ENCODE measurements at regions not wholly inside any gene's neighbourhood (a gene's known extent, or its start where the extent isn't known, plus 50 kb on each side); places are given as distances from the start of the nearest gene placed in this dataset.

- H3K27me3 ChIP-seq (ENCODE audit: insufficient read depth, low read length, poor library complexity), result no peaks in the 10 kb centered on the region
- no peaks in the 10 kb centered on the region for H3K9me3 ChIP-seq (ENCODE audit: insufficient read depth, low read length, severe bottlenecking)
- H4K20me1 ChIP-seq (ENCODE audit: insufficient read depth, low read length), result no peaks in the 10 kb centered on the region
- no peak for TF ChIP-seq EZH2 (IDR thresholded peaks at IDR 0.05; ENCODE audit: borderline replicate concordance, low read depth, low read length, severe bottlenecking)
- H3K79me2 ChIP-seq (ENCODE audit: insufficient read depth, low read length), result no peaks in the 10 kb centered on the region
- H2AFZ ChIP-seq (ENCODE audit: low read depth, low read length), result no peak overlapping the region
- H3K4me2 ChIP-seq (ENCODE audit: insufficient read depth, low read length), result no peak overlapping the region
- no peaks in the 10 kb centered on the region for H3K36me3 ChIP-seq (ENCODE audit: insufficient read depth, low read length)
- no peak overlapping the region for H3K27ac ChIP-seq (ENCODE audit: low read length)
- no peak for ATAC-seq (ENCODE audit: insufficient read depth, low read depth)
- no peak overlapping the region for H3K4me3 ChIP-seq (ENCODE audit: low read depth in 1 of 2, low read length in 2 of 2)
- H3K9ac ChIP-seq (ENCODE audit: low read depth, low read length), result no peak overlapping the region
- H3K4me1 ChIP-seq (ENCODE audit: insufficient read depth, low read length), result no peaks in the 10 kb centered on the region
- DNase-seq, result no peak
Observed at GRCh38 chr7:9083837-9084236, 650.4 kb downstream of the NXPH1 start.

- no peaks in the 10 kb centered on the region for H4K20me1 ChIP-seq (ENCODE audit: insufficient read depth, low read length)
- no peaks in the 10 kb centered on the region for H3K4me1 ChIP-seq (ENCODE audit: insufficient read depth, low read length)
- no peak overlapping the region for H3K27ac ChIP-seq (ENCODE audit: low read length)
- no peak overlapping the region for H3K9ac ChIP-seq (ENCODE audit: low read depth, low read length)
- no peak overlapping the region for H3K4me3 ChIP-seq (ENCODE audit: low read depth in 1 of 2, low read length in 2 of 2)
- TF ChIP-seq EZH2 (IDR thresholded peaks at IDR 0.05; ENCODE audit: borderline replicate concordance, low read depth, low read length, severe bottlenecking) (no peak), CTCF (IDR thresholded peaks at IDR 0.05; ENCODE audit: borderline replicate concordance, extremely low read depth, low read length, poor library complexity, severe bottlenecking) (no peak)
- no peaks in the 10 kb centered on the region for H3K79me2 ChIP-seq (ENCODE audit: insufficient read depth, low read length)
- no peak overlapping the region for H3K4me2 ChIP-seq (ENCODE audit: insufficient read depth, low read length)
- no peak for ATAC-seq (ENCODE audit: insufficient read depth, low read depth)
- H2AFZ ChIP-seq (ENCODE audit: low read depth, low read length), result no peak overlapping the region
- no peak for DNase-seq
- H3K36me3 ChIP-seq (ENCODE audit: insufficient read depth, low read length), result no peaks in the 10 kb centered on the region
- no peaks in the 10 kb centered on the region for H3K27me3 ChIP-seq (ENCODE audit: insufficient read depth, low read length, poor library complexity)
- no peaks in the 10 kb centered on the region for H3K9me3 ChIP-seq (ENCODE audit: insufficient read depth, low read length, severe bottlenecking)
Observed at GRCh38 chr7:9091282-9091681, 657.9 kb downstream of the NXPH1 start.

- Histone ChIP-seq H3K4me2 (ENCODE audit: insufficient read depth, low read length) (no peak overlapping the region), H3K9ac (ENCODE audit: low read depth, low read length) (no peak overlapping the region), H3K27ac (ENCODE audit: low read length) (no peak overlapping the region), H4K20me1 (ENCODE audit: insufficient read depth, low read length) (no peaks in the 10 kb centered on the region), H3K4me3 (ENCODE audit: low read depth in 1 of 2, low read length in 2 of 2) (no peak overlapping the region), H3K9me3 (ENCODE audit: insufficient read depth, low read length, severe bottlenecking) (no peaks in the 10 kb centered on the region), H2AFZ (ENCODE audit: low read depth, low read length) (no peak overlapping the region), H3K36me3 (ENCODE audit: insufficient read depth, low read length) (no peaks in the 10 kb centered on the region), H3K27me3 (ENCODE audit: insufficient read depth, low read length, poor library complexity) (no peaks in the 10 kb centered on the region), H3K4me1 (ENCODE audit: insufficient read depth, low read length) (no peaks in the 10 kb centered on the region), H3K79me2 (ENCODE audit: insufficient read depth, low read length) (no peaks in the 10 kb centered on the region)
- TF ChIP-seq CTCF (IDR thresholded peaks at IDR 0.05; ENCODE audit: borderline replicate concordance, extremely low read depth, low read length, poor library complexity, severe bottlenecking) (no peak), EZH2 (IDR thresholded peaks at IDR 0.05; ENCODE audit: borderline replicate concordance, low read depth, low read length, severe bottlenecking) (no peak)
- DNase-seq (no peak), ATAC-seq (ENCODE audit: insufficient read depth, low read depth) (no peak)
Observed at GRCh38 chr7:9097565-9098060, 664.2 kb downstream of the NXPH1 start.

GRCh38 chr7:9100289-9100688, 666.9 kb downstream of the NXPH1 start:
- no peak overlapping the region for H3K4me3 ChIP-seq (ENCODE audit: low read depth in 1 of 2, low read length in 2 of 2)
- H2AFZ ChIP-seq (ENCODE audit: low read depth, low read length), result no peak overlapping the region
- H3K36me3 ChIP-seq (ENCODE audit: insufficient read depth, low read length), result no peaks in the 10 kb centered on the region
- no peaks in the 10 kb centered on the region for H3K9me3 ChIP-seq (ENCODE audit: insufficient read depth, low read length, severe bottlenecking)
- no peak overlapping the region for H3K4me2 ChIP-seq (ENCODE audit: insufficient read depth, low read length)
- H3K27ac ChIP-seq (ENCODE audit: low read length), result no peak overlapping the region
- DNase-seq, result no peak
- no peaks in the 10 kb centered on the region for H3K27me3 ChIP-seq (ENCODE audit: insufficient read depth, low read length, poor library complexity)
- no peak for TF ChIP-seq CTCF (IDR thresholded peaks at IDR 0.05; ENCODE audit: borderline replicate concordance, extremely low read depth, low read length, poor library complexity, severe bottlenecking)
- no peak for TF ChIP-seq EZH2 (IDR thresholded peaks at IDR 0.05; ENCODE audit: borderline replicate concordance, low read depth, low read length, severe bottlenecking)
- H3K79me2 ChIP-seq (ENCODE audit: insufficient read depth, low read length), result no peaks in the 10 kb centered on the region
- no peak for ATAC-seq (ENCODE audit: insufficient read depth, low read depth)
- H3K4me1 ChIP-seq (ENCODE audit: insufficient read depth, low read length), result no peaks in the 10 kb centered on the region
- H3K9ac ChIP-seq (ENCODE audit: low read depth, low read length), result no peak overlapping the region
- no peaks in the 10 kb centered on the region for H4K20me1 ChIP-seq (ENCODE audit: insufficient read depth, low read length)
